ENCODE measurements at regions not wholly inside any gene's neighbourhood (a gene's known extent, or its start where the extent isn't known, plus 50 kb on each side); places are given as distances from the start of the nearest gene placed in this dataset.
A peak's percentile ranks its signal among the peaks of the same experiment; 100 is the strongest.

GRCh38 chr4:19945501-19945900 is 306.2 kb upstream of the SLIT2 start:
- Histone ChIP-seq H3K27me3 (replicated peaks in 1 of 7) (no peaks in the 10 kb centered on the region), H3K4me3 (no peak overlapping the region), H3K27ac (no peak overlapping the region), H3K4me1 (peaks cover 0 to 3% (median 0%) of the 10 kb centered on the region in 6 donors), H3K36me3 (no peaks in the 10 kb centered on the region), H3K9me3 (peaks cover 0 to 9% (median 0%) of the 10 kb centered on the region in 8 donors)
- WGBS, 5 donors = 45 to 74% (median 57%) methylated on average over 2 of the region's 2 CpGs
- TF ChIP-seq POLR2A (IDR thresholded peaks at IDR 0.05) (no peak), POLR2AphosphoS5 (IDR thresholded peaks at IDR 0.05) (no peak), CTCF (IDR thresholded peaks at IDR 0.05 in 8 of 11, conservative IDR thresholded peaks at IDR 0.05 in 3 of 11) (no peak)
- no peak for DNase-seq
- intact Hi-C loops (cut with DNase I; ENCODE audit: low total_unique reads) = no loop called here

DNA sequence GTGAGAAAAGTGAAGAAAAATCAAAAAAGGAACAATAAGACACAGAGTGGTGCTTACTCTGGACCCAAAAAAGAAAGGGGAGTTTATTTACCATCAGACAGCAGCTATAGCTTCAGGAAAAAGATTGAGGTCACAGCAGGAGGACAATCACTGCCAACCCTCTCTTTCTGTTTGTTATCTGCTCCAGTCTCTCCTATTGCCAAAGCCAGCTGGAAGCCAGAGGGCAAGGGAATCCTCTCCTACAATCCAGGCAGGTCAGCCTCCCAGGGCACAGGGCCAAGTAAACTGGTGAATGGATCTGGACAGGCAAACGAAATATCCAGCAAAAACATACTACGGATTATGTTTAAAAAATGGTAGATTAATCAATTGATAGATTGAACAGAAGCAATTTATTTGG is 306.9 kb upstream of the SLIT2 start:
- no peaks in the 10 kb centered on the region for H3K36me3 ChIP-seq
- H3K4me3 ChIP-seq = no peak overlapping the region
- TF ChIP-seq CTCF (IDR thresholded peaks at IDR 0.05 in 8 of 11, conservative IDR thresholded peaks at IDR 0.05 in 3 of 11) (no peak), POLR2AphosphoS5 (IDR thresholded peaks at IDR 0.05) (no peak), POLR2A (IDR thresholded peaks at IDR 0.05) (no peak)
- DNase-seq = peak; percentile 58
- intact Hi-C loops (cut with DNase I; ENCODE audit: low total_unique reads) = no loop called here
- H3K9me3 ChIP-seq = peaks cover 0 to 9% (median 0%) of the 10 kb centered on the region in 8 donors
- H3K27me3 ChIP-seq (replicated peaks in 1 of 7) = no peaks in the 10 kb centered on the region
- 68 to 89% (median 76%) methylated on average over 2 of the region's 2 CpGs for WGBS, 5 donors
- peaks cover 0 to 3% (median 0%) of the 10 kb centered on the region in 6 donors for H3K4me1 ChIP-seq
- no peak overlapping the region for H3K27ac ChIP-seq

DNA sequence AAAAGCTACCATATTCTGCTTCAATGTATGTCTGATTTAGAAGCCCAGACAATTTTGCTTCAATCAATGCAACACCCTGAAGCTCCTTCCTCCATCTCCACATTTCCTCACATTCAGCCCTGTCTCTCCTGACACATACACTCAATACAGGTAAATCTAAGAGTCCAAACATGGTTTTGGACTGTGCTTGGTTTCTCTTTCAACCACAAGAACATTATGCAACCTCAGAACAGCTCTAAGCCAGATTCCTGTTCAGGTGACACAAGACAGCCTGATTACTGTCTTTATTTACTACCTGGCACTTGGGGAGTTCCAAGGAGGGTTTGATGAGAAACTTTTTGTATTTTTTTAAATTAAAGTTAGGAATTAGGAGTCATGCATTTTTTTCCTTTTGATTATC is 307.5 kb upstream of the SLIT2 start:
- H3K9me3 ChIP-seq = peaks cover 0 to 9% (median 0%) of the 10 kb centered on the region in 8 donors
- intact Hi-C loops (cut with DNase I; ENCODE audit: low total_unique reads) = no loop called here
- H3K27ac ChIP-seq = no peak overlapping the region
- H3K4me3 ChIP-seq = no peak overlapping the region
- TF ChIP-seq POLR2AphosphoS5 (IDR thresholded peaks at IDR 0.05) = no peak
- no peak for TF ChIP-seq CTCF (IDR thresholded peaks at IDR 0.05 in 8 of 11, conservative IDR thresholded peaks at IDR 0.05 in 3 of 11)
- no peak for TF ChIP-seq POLR2A (IDR thresholded peaks at IDR 0.05)
- H3K36me3 ChIP-seq = no peaks in the 10 kb centered on the region
- no peak for DNase-seq
- H3K4me1 ChIP-seq = peaks cover 0 to 3% (median 0%) of the 10 kb centered on the region in 6 donors
- no peaks in the 10 kb centered on the region for H3K27me3 ChIP-seq (replicated peaks in 1 of 7)

DNA sequence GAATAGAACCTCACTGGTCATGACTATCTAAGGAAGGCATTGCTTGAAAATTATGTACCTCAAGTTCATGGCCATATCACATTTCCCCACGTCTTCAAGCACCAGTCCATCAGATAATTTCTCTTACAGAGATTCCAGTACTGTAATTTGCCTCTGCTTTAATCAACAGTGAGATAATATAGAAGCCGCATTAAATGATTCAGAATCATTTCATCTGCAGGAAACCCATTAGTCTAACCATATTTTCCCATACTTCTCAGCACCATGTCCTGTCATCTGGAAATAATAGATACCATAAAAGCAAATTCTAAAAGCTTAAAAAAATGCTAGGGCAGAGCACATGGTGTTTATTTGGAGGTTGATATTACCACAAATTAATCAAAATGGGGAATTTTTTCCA is 310.3 kb upstream of the SLIT2 start:
- TF ChIP-seq POLR2A (IDR thresholded peaks at IDR 0.05) (no peak), POLR2AphosphoS5 (IDR thresholded peaks at IDR 0.05) (no peak), CTCF (IDR thresholded peaks at IDR 0.05 in 8 of 11, conservative IDR thresholded peaks at IDR 0.05 in 3 of 11) (no peak)
- Histone ChIP-seq H3K27ac (no peak overlapping the region), H3K36me3 (no peaks in the 10 kb centered on the region), H3K27me3 (replicated peaks in 1 of 7) (no peaks in the 10 kb centered on the region), H3K4me1 (peaks cover 0 to 3% (median 0%) of the 10 kb centered on the region in 6 donors), H3K4me3 (no peak overlapping the region), H3K9me3 (peaks cover 0 to 3% (median 0%) of the 10 kb centered on the region in 8 donors)
- intact Hi-C loops (cut with DNase I; ENCODE audit: low total_unique reads) = no loop called here
- WGBS, 5 donors = 63 to 76% (median 74%) methylated on average over 2 of the region's 2 CpGs
- DNase-seq = no peak
